Keratinocyte (primary cell): ENCODE measurements at regions not wholly inside any gene's neighbourhood (a gene's known extent, or its start where the extent isn't known, plus 50 kb on each side); places are given as distances from the start of the nearest gene placed in this dataset.

Experiments used
- DNase-seq: peaks from one replicate; pipeline ENCODE4 v3.0.0-alpha.2; 2011; ENCODE audit warnings: low read depth, missing footprints, low spot score
- FAIRE-seq: peaks from 2 replicates; lab custom pipeline; 2011; peaks lifted over from hg19 to GRCh38; lab: Jason Lieb, UNC
- H2AFZ ChIP-seq: 2 replicates; pipeline ENCODE4 v1.6.0; 2012; ENCODE audit warnings: low read length, control low read depth, inconsistent platforms; ENCODE audit not compliant: control insufficient read depth
- H3K27ac ChIP-seq: 2 replicates; pipeline ENCODE4 v1.5.1; 2011; ENCODE audit warnings: low read length; ENCODE audit not compliant: control insufficient read depth, insufficient read depth
- H3K27me3 ChIP-seq: 3 replicates; pipeline ENCODE4 v1.6.0; 2011; ENCODE audit warnings: low read length; ENCODE audit not compliant: control insufficient read depth, insufficient read depth; ENCODE audit errors: extremely low read depth
- H3K36me3 ChIP-seq, 2 experiments: 2 replicates in 1 of 2; 3 replicates in 1 of 2; pipeline ENCODE4 v1.5.1; 2011; ENCODE audit warnings: low read length in 2 of 2, mild to moderate bottlenecking in 1 of 2; ENCODE audit not compliant: control insufficient read depth in 2 of 2, insufficient read depth in 2 of 2; ENCODE audit errors: extremely low read depth in 1 of 2
- H3K4me1 ChIP-seq: 3 replicates; pipeline ENCODE4 v1.5.1; 2011; ENCODE audit warnings: low read length; ENCODE audit not compliant: control insufficient read depth, insufficient read depth; ENCODE audit errors: extremely low read depth
- H3K4me2 ChIP-seq: 3 replicates; pipeline ENCODE4 v1.6.0; 2011; ENCODE audit warnings: low read depth, low read length; ENCODE audit not compliant: control insufficient read depth, insufficient read depth; ENCODE audit errors: extremely low read depth
- H3K4me3 ChIP-seq, 3 experiments: fragments of 200-600 bp in 1 of 3; sonication (generic) in 1 of 3; 2 replicates in 2 of 3; 3 replicates in 1 of 3; pipeline ENCODE4 v1.5.1; 2011 to 2016; ENCODE audit warnings: low read length in 3 of 3, mild to moderate bottlenecking in 3 of 3, control low read depth in 2 of 3, inconsistent platforms in 1 of 3, low read depth in 1 of 3, mixed read lengths in 1 of 3, mixed run types in 1 of 3, moderate library complexity in 1 of 3; ENCODE audit not compliant: control insufficient read depth in 2 of 3, insufficient read depth in 2 of 3; ENCODE audit errors: extremely low read depth in 1 of 3
- H3K79me2 ChIP-seq: 2 replicates; pipeline ENCODE4 v1.6.0; 2012; ENCODE audit warnings: low read length; ENCODE audit not compliant: control insufficient read depth, insufficient read depth
- H3K9ac ChIP-seq: 3 replicates; pipeline ENCODE4 v1.6.0; 2011; ENCODE audit warnings: low read length; ENCODE audit not compliant: control insufficient read depth, insufficient read depth; ENCODE audit errors: extremely low read depth
- H3K9me1 ChIP-seq: 3 replicates; pipeline ENCODE4 v1.6.0; 2011; ENCODE audit warnings: low read length; ENCODE audit not compliant: control insufficient read depth, insufficient read depth; ENCODE audit errors: extremely low read depth
- H3K9me3 ChIP-seq: 2 replicates; pipeline ENCODE4 v1.5.1; 2012; ENCODE audit warnings: low read depth, low read length; ENCODE audit not compliant: control insufficient read depth
- H4K20me1 ChIP-seq: 3 replicates; pipeline ENCODE4 v1.6.0; 2011; ENCODE audit warnings: low read length; ENCODE audit not compliant: control insufficient read depth, insufficient read depth; ENCODE audit errors: extremely low read depth
- EZH2 ChIP-seq: IDR thresholded peaks from one replicate; pipeline ENCODE4 v1.6.1; 2012; ENCODE audit warnings: inconsistent platforms, mild to moderate bottlenecking, low read length, moderate library complexity
- dilution Hi-C: fragments of 300-500 bp; cut with MboI; formaldehyde crosslinking; loops from one replicate; pipeline ENCODE4 v1.7.0; 2020; ENCODE audit warnings: low sequenced_read_pairs; ENCODE audit not compliant: extremely low pct_ligation_motif_present
- TF ChIP-seq, protein P1 (sequence below), 3 experiments: IDR thresholded peaks in 1 of 3; conservative IDR thresholded peaks in 1 of 3; optimal IDR thresholded peaks in 1 of 3; 2 replicates in 2 of 3; 3 replicates in 1 of 3; pipeline versions ENCODE3 to v1.5.1; 2011; ENCODE audit warnings: low read length in 3 of 3, mild to moderate bottlenecking in 3 of 3, moderate library complexity in 2 of 3, control low read depth in 1 of 3, inconsistent platforms in 1 of 3; ENCODE audit not compliant: insufficient read depth in 2 of 3; ENCODE audit errors: extremely low read depth in 1 of 3

DNA sequence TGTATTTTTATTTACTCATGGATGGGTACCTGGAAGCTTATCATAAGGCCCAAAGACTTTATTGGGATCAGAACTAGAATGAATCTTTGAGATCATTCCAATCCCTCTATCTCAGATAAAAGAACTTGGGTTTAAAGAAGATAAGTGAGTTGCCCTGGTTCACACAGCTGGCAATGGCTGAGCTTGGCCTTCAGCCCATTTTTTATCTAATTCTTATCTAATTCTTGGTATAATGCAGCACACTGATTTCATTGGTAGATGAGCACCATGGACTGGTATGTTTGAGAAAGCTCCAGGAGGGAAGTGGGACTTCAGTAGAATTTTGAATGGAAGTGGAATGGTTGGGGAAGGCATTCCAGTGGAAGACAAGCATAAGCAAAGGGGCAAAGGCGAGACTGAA is 558.9 kb downstream of the REEP3 start:
- H3K79me2 ChIP-seq, result no peaks in the 10 kb centered on the region
- FAIRE-seq, result no peak
- no peaks in the 10 kb centered on the region for H4K20me1 ChIP-seq

GRCh38 chr10:64081947-64082482 is 560.8 kb downstream of the REEP3 start:
- no peaks in the 10 kb centered on the region for H3K27me3 ChIP-seq
- dilution Hi-C loops, result no loop called here
- no peak for FAIRE-seq

More for the DNA sequence above, 558.9 kb downstream of the REEP3 start:
- Histone ChIP-seq H3K36me3 (no peaks in the 10 kb centered on the region), H3K27me3 (no peaks in the 10 kb centered on the region), H2AFZ (no peak overlapping the region), H3K9me1 (no peaks in the 10 kb centered on the region), H3K27ac (no peak overlapping the region), H3K9me3 (no peaks in the 10 kb centered on the region), H3K4me3 (no peak overlapping the region), H3K9ac (no peak overlapping the region), H3K4me2 (no peak overlapping the region), H3K4me1 (no peaks in the 10 kb centered on the region)
- no peak for DNase-seq
- TF ChIP-seq, protein P1, sequence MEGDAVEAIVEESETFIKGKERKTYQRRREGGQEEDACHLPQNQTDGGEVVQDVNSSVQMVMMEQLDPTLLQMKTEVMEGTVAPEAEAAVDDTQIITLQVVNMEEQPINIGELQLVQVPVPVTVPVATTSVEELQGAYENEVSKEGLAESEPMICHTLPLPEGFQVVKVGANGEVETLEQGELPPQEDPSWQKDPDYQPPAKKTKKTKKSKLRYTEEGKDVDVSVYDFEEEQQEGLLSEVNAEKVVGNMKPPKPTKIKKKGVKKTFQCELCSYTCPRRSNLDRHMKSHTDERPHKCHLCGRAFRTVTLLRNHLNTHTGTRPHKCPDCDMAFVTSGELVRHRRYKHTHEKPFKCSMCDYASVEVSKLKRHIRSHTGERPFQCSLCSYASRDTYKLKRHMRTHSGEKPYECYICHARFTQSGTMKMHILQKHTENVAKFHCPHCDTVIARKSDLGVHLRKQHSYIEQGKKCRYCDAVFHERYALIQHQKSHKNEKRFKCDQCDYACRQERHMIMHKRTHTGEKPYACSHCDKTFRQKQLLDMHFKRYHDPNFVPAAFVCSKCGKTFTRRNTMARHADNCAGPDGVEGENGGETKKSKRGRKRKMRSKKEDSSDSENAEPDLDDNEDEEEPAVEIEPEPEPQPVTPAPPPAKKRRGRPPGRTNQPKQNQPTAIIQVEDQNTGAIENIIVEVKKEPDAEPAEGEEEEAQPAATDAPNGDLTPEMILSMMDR (optimal IDR thresholded peaks at IDR 0.05 in 1 of 3, IDR thresholded peaks at IDR 0.05 in 1 of 3, conservative IDR thresholded peaks at IDR 0.05 in 1 of 3; ENCODE audit: extremely low read depth in 1 of 3, insufficient read depth in 2 of 3, low read length in 3 of 3), result no peak
- no peak for TF ChIP-seq EZH2
- dilution Hi-C loops, result no loop called here

More at GRCh38 chr10:64081947-64082482, 560.8 kb downstream of the REEP3 start:
- H3K36me3 ChIP-seq, result no peaks in the 10 kb centered on the region
- no peaks in the 10 kb centered on the region for H3K79me2 ChIP-seq
- H3K4me3 ChIP-seq, result no peak overlapping the region
- TF ChIP-seq EZH2, result no peak
- TF ChIP-seq, protein P1 (optimal IDR thresholded peaks at IDR 0.05 in 1 of 3, IDR thresholded peaks at IDR 0.05 in 1 of 3, conservative IDR thresholded peaks at IDR 0.05 in 1 of 3; ENCODE audit: extremely low read depth in 1 of 3, insufficient read depth in 2 of 3, low read length in 3 of 3), result no peak
- no peak for DNase-seq
- H4K20me1 ChIP-seq, result no peaks in the 10 kb centered on the region
- no peak overlapping the region for H3K27ac ChIP-seq
- no peaks in the 10 kb centered on the region for H3K4me1 ChIP-seq
- no peak overlapping the region for H3K9ac ChIP-seq
- no peak overlapping the region for H3K4me2 ChIP-seq
- no peaks in the 10 kb centered on the region for H3K9me1 ChIP-seq
- no peaks in the 10 kb centered on the region for H3K9me3 ChIP-seq
- no peak overlapping the region for H2AFZ ChIP-seq
